ENCODE measurements at regions not wholly inside any gene's neighbourhood (a gene's known extent, or its start where the extent isn't known, plus 50 kb on each side); places are given as distances from the start of the nearest gene placed in this dataset.
A peak's percentile ranks its signal among the peaks of the same experiment; 100 is the strongest.

GRCh38 chr2:53424902-53425301, 342.7 kb upstream of the CHAC2 start:
- ATAC-seq (ENCODE audit: low FRiP score in 2 of 2), result peak in 1 of 2 donors; percentile 24
- Histone ChIP-seq H3K4me1 (no peaks in the 10 kb centered on the region), H3K27ac (no peak overlapping the region)

GRCh38 chr2:53423465-53423864, 344.1 kb upstream of the CHAC2 start:
- 85 to 88% methylated on average over 3 of the region's 3 CpGs for WGBS, 2 donors
- Histone ChIP-seq H3K27ac (no peak overlapping the region), H3K36me3 (no peaks in the 10 kb centered on the region), H3K27me3 (no peaks in the 10 kb centered on the region), H3K4me3 (no peak overlapping the region), H3K9me3 (no peaks in the 10 kb centered on the region), H3K4me1 (no peaks in the 10 kb centered on the region)
- DNase-seq, result no peak
- ATAC-seq (ENCODE audit: low FRiP score in 2 of 2), result peak in 1 of 2 donors; percentile 19
- TF ChIP-seq POLR2A (IDR thresholded peaks at IDR 0.05) (no peak), CTCF (IDR thresholded peaks at IDR 0.05) (no peak), POLR2AphosphoS5 (IDR thresholded peaks at IDR 0.05) (no peak), EP300 (IDR thresholded peaks at IDR 0.05) (no peak)

More at GRCh38 chr2:53424902-53425301, 342.7 kb upstream of the CHAC2 start:
- Histone ChIP-seq H3K4me3 (no peak overlapping the region), H3K36me3 (no peaks in the 10 kb centered on the region), H3K9me3 (no peaks in the 10 kb centered on the region), H3K27me3 (no peaks in the 10 kb centered on the region)
- DNase-seq, result peak in 1 of 2 donors; percentile 4
- WGBS, 2 donors, result 81% methylated on average over 3 of the region's 3 CpGs; no CpG with 5 or more reads in 1 of the 2 donors
- TF ChIP-seq POLR2A (IDR thresholded peaks at IDR 0.05), result no peak
- TF ChIP-seq CTCF (IDR thresholded peaks at IDR 0.05), result no peak
- TF ChIP-seq POLR2AphosphoS5 (IDR thresholded peaks at IDR 0.05), result no peak
- no peak for TF ChIP-seq EP300 (IDR thresholded peaks at IDR 0.05)

DNA sequence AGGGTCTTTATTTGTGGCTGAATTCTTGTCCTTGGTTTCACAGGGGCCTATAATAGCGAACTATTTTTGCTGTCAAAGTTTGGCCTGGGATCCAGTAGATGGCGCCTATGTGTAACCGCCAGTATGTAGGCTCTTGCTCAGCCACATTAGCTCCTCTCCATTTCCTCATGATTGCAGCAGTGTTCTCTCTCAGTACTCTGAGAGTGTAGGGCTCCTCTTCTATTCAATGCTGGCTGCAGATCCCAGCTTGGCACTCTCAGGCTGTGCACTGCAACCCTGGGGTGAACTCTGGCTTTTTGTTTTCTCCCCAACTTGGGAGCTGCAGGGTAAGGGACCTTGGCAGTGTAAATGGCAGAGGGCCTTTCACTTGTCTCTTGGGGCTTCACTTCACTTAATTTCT, 344.6 kb upstream of the CHAC2 start:
- H3K4me3 ChIP-seq, result no peak overlapping the region
- H3K36me3 ChIP-seq, result no peaks in the 10 kb centered on the region
- DNase-seq, result peak in 1 of 2 donors; percentile 44
- WGBS, 2 donors, result 53 to 69% methylated on average over 3 of the region's 3 CpGs
- ATAC-seq (ENCODE audit: low FRiP score in 2 of 2), result peak; percentile 74 to 75
- H3K27ac ChIP-seq, result no peak overlapping the region
- H3K9me3 ChIP-seq, result no peaks in the 10 kb centered on the region
- no peaks in the 10 kb centered on the region for H3K27me3 ChIP-seq
- H3K4me1 ChIP-seq, result no peaks in the 10 kb centered on the region
- TF ChIP-seq EP300 (IDR thresholded peaks at IDR 0.05) (no peak), CTCF (IDR thresholded peaks at IDR 0.05) (peak in 4 of 6 experiments; percentile 12 to 54 (median 30))

- Histone ChIP-seq H3K4me3 (no peak overlapping the region), H3K27ac (no peak overlapping the region), H3K36me3 (no peaks in the 10 kb centered on the region), H3K9me3 (no peaks in the 10 kb centered on the region), H3K4me1 (no peaks in the 10 kb centered on the region), H3K27me3 (no peaks in the 10 kb centered on the region)
- TF ChIP-seq POLR2A (IDR thresholded peaks at IDR 0.05) (no peak), CTCF (IDR thresholded peaks at IDR 0.05) (no peak), POLR2AphosphoS5 (IDR thresholded peaks at IDR 0.05) (no peak), EP300 (IDR thresholded peaks at IDR 0.05) (no peak)
- no peak for DNase-seq
- ATAC-seq (ENCODE audit: low FRiP score in 2 of 2), result no peak
- 90 to 96% methylated on average over 2 of the region's 2 CpGs for WGBS, 2 donors
Measured at GRCh38 chr2:53417385-53417784, 350.2 kb upstream of the CHAC2 start.

DNA sequence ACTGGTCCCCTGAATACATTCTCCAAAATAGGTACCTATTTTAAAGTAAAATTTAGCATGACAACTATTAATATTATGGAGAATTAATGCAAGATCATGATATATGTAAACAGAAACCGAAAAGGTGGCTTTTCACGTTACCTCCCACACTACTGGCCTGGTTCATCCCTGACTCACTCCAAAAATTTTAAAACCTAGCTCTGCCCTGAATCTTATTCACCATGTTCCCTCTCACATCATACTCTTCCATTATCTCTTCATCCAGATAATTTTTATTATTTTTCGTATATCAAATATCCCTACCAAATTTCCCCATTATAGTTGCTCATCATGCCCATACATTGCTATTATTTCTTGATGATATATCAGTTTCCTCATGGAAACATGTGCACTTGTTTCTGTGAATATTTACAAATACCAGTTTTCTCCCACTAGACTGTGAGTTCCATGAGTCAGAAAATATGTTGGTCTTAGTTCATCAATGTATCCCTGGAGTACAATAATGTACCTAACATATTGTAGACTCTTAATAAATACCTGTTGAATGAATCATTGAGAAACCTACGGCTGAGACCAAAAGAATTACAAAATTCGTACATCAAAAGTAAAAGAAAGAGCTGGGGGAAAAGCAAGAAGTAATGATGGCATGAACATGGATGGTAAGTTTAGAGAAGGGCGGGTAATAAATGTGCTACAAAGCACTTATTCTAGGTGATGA, 360.1 kb upstream of the CHAC2 start:
- ATAC-seq (ENCODE audit: low FRiP score in 2 of 2) (no peak), DNase-seq (no peak)
- no peak overlapping the region for H3K27ac ChIP-seq
- 85 to 93% methylated on average over 6 of the region's 6 CpGs for WGBS, 2 donors
- peaks cover 0 to 3% (median 0%) of the 10 kb centered on the region in 4 donors for H3K9me3 ChIP-seq
- H3K4me1 ChIP-seq, result no peaks in the 10 kb centered on the region
- no peaks in the 10 kb centered on the region for H3K27me3 ChIP-seq
- no peaks in the 10 kb centered on the region for H3K36me3 ChIP-seq
- TF ChIP-seq EP300 (IDR thresholded peaks at IDR 0.05) (no peak), POLR2A (IDR thresholded peaks at IDR 0.05) (no peak), POLR2AphosphoS5 (IDR thresholded peaks at IDR 0.05) (no peak), CTCF (IDR thresholded peaks at IDR 0.05) (no peak)
- no peak overlapping the region for H3K4me3 ChIP-seq
